HEK293 (cell line): ENCODE measurements at regions not wholly inside any gene's neighbourhood (a gene's known extent, or its start where the extent isn't known, plus 50 kb on each side); places are given as distances from the start of the nearest gene placed in this dataset.

ENCODE experiments used
- BCL11A ChIP-seq: fragments of 450-650 bp; formaldehyde crosslinking; IDR thresholded peaks from 2 replicates; pipeline ENCODE4 v1.5.1; 2016; ENCODE audit warnings: low read depth, missing biosample characterization, missing genetic modification characterization
- EGR2 ChIP-seq: fragments of 450-650 bp; formaldehyde crosslinking; IDR thresholded peaks from 2 replicates; pipeline ENCODE4 v1.5.1; 2016; ENCODE audit warnings: low read depth, missing biosample characterization, missing genetic modification characterization
- FEZF1 ChIP-seq: fragments of 450-650 bp; formaldehyde crosslinking; IDR thresholded peaks from 2 replicates; pipeline ENCODE4 v1.5.1; 2016; ENCODE audit warnings: missing biosample characterization, missing genetic modification characterization
- GFI1B ChIP-seq: fragments of 450-650 bp; formaldehyde crosslinking; IDR thresholded peaks from 2 replicates; pipeline ENCODE4 v1.5.1; 2016; ENCODE audit warnings: missing biosample characterization, missing genetic modification characterization
- HOXA7 ChIP-seq: sonication (generic); formaldehyde crosslinking; IDR thresholded peaks from 2 replicates; pipeline ENCODE4 v1.8.1; 2022; ENCODE audit warnings: missing genetic modification reagents, borderline replicate concordance
- KLF10 ChIP-seq: fragments of 450-650 bp; IDR thresholded peaks from 2 replicates; pipeline ENCODE4 v1.5.1; 2018; ENCODE audit warnings: missing biosample characterization, mild to moderate bottlenecking, missing genetic modification characterization
- OSR2 ChIP-seq: fragments of 450-650 bp; formaldehyde crosslinking; IDR thresholded peaks from 2 replicates; pipeline ENCODE4 v1.5.1; 2016; ENCODE audit warnings: missing biosample characterization, missing genetic modification characterization
- SALL2 ChIP-seq: fragments of 450-650 bp; formaldehyde crosslinking; IDR thresholded peaks from 2 replicates; pipeline ENCODE4 v1.5.0; 2017; ENCODE audit warnings: missing biosample characterization, mild to moderate bottlenecking, missing genetic modification characterization, borderline replicate concordance
- SP2 ChIP-seq: fragments of 450-650 bp; formaldehyde crosslinking; IDR thresholded peaks from 2 replicates; pipeline ENCODE4 v1.5.1; 2016; ENCODE audit warnings: missing biosample characterization, missing genetic modification characterization
- TRIM28 ChIP-seq: IDR thresholded peaks from 2 replicates; pipeline ENCODE4 v1.6.1; 2011; ENCODE audit warnings: low read length, control low read depth, borderline replicate concordance
- ZBTB21 ChIP-seq: fragments of 450-650 bp; formaldehyde crosslinking; IDR thresholded peaks from 2 replicates; pipeline ENCODE4 v1.5.1; 2017; ENCODE audit warnings: missing biosample characterization, missing genetic modification characterization
- ZBTB48 ChIP-seq: fragments of 450-650 bp; formaldehyde crosslinking; IDR thresholded peaks from 2 replicates; pipeline ENCODE4 v1.5.1; 2016; ENCODE audit warnings: missing biosample characterization, missing genetic modification characterization
- ZFHX2 ChIP-seq: fragments of 450-650 bp; formaldehyde crosslinking; conservative IDR thresholded peaks from 2 replicates; pipeline ENCODE4 v1.5.1; 2016; ENCODE audit warnings: missing biosample characterization, missing genetic modification characterization
- ZIC2 ChIP-seq: fragments of 450-650 bp; formaldehyde crosslinking; IDR thresholded peaks from 2 replicates; pipeline ENCODE4 v1.5.1; 2016; ENCODE audit warnings: missing biosample characterization, missing genetic modification characterization
- ZNF121 ChIP-seq: fragments of 450-650 bp; formaldehyde crosslinking; IDR thresholded peaks from 2 replicates; pipeline ENCODE4 v1.5.1; 2016; ENCODE audit warnings: missing biosample characterization, missing genetic modification characterization
- ZNF184 ChIP-seq: fragments of 450-650 bp; IDR thresholded peaks from 2 replicates; pipeline ENCODE4 v1.5.1; 2018; ENCODE audit warnings: missing biosample characterization, mild to moderate bottlenecking, missing genetic modification characterization
- ZNF214 ChIP-seq: fragments of 450-650 bp; formaldehyde crosslinking; IDR thresholded peaks from 2 replicates; pipeline ENCODE4 v1.5.1; 2017; ENCODE audit warnings: missing biosample characterization, mild to moderate bottlenecking, missing genetic modification characterization, borderline replicate concordance
- ZNF239 ChIP-seq: fragments of 450-650 bp; formaldehyde crosslinking; IDR thresholded peaks from 2 replicates; pipeline ENCODE4 v1.5.1; 2016; ENCODE audit warnings: missing biosample characterization, missing genetic modification characterization
- ZNF302 ChIP-seq: fragments of 450-650 bp; formaldehyde crosslinking; IDR thresholded peaks from 2 replicates; pipeline ENCODE4 v1.5.1; 2016; ENCODE audit warnings: missing biosample characterization, missing genetic modification characterization, low read depth
- ZNF350 ChIP-seq: fragments of 450-650 bp; formaldehyde crosslinking; IDR thresholded peaks from 2 replicates; pipeline ENCODE4 v1.5.0; 2017; ENCODE audit warnings: missing biosample characterization, mild to moderate bottlenecking, missing genetic modification characterization
- ZNF354C ChIP-seq: fragments of 450-650 bp; formaldehyde crosslinking; IDR thresholded peaks from 2 replicates; pipeline ENCODE4 v1.5.1; 2016; ENCODE audit warnings: missing biosample characterization, missing genetic modification characterization, low read depth, borderline replicate concordance
- ZNF366 ChIP-seq: fragments of 450-650 bp; formaldehyde crosslinking; conservative IDR thresholded peaks from 2 replicates; pipeline ENCODE4 v1.5.1; 2016; ENCODE audit warnings: missing biosample characterization, missing genetic modification characterization
- ZNF404 ChIP-seq: fragments of 450-650 bp; formaldehyde crosslinking; IDR thresholded peaks from 2 replicates; pipeline ENCODE4 v1.5.1; 2017; ENCODE audit warnings: missing biosample characterization, missing genetic modification characterization
- ZNF423 ChIP-seq: fragments of 450-650 bp; formaldehyde crosslinking; IDR thresholded peaks from 2 replicates; pipeline ENCODE4 v1.5.1; 2016; ENCODE audit warnings: missing biosample characterization, missing genetic modification characterization
- ZNF514 ChIP-seq: fragments of 450-650 bp; formaldehyde crosslinking; IDR thresholded peaks from 2 replicates; pipeline ENCODE4 v1.5.1; 2016; ENCODE audit warnings: missing biosample characterization, missing genetic modification characterization
- ZNF521 ChIP-seq: fragments of 450-650 bp; formaldehyde crosslinking; IDR thresholded peaks from 2 replicates; pipeline ENCODE4 v1.5.1; 2017; ENCODE audit warnings: missing biosample characterization, mild to moderate bottlenecking, missing genetic modification characterization
- ZNF544 ChIP-seq: fragments of 450-650 bp; formaldehyde crosslinking; IDR thresholded peaks from 2 replicates; pipeline ENCODE4 v1.5.0; 2017; ENCODE audit warnings: missing biosample characterization, missing genetic modification characterization
- ZNF596 ChIP-seq: fragments of 450-650 bp; IDR thresholded peaks from 2 replicates; pipeline ENCODE4 v1.5.0; 2018; ENCODE audit warnings: missing biosample characterization, mild to moderate bottlenecking, missing genetic modification characterization, moderate library complexity
- ZNF843 ChIP-seq: fragments of 450-650 bp; formaldehyde crosslinking; IDR thresholded peaks from 2 replicates; pipeline ENCODE4 v1.5.1; 2016; ENCODE audit warnings: missing biosample characterization, missing genetic modification characterization
- ZSCAN30 ChIP-seq: fragments of 450-650 bp; IDR thresholded peaks from 2 replicates; pipeline ENCODE4 v1.5.1; 2018; ENCODE audit warnings: missing biosample characterization, mild to moderate bottlenecking, missing genetic modification characterization, moderate library complexity
- ZXDB ChIP-seq: fragments of 450-650 bp; formaldehyde crosslinking; IDR thresholded peaks from 2 replicates; pipeline ENCODE4 v1.5.1; 2016; ENCODE audit warnings: missing biosample characterization, missing genetic modification characterization
- TF ChIP-seq, protein P1 (sequence below): fragments of 450-650 bp; formaldehyde crosslinking; IDR thresholded peaks from 2 replicates; pipeline ENCODE4 v1.5.0; 2017; ENCODE audit warnings: missing biosample characterization, missing genetic modification characterization, borderline replicate concordance
- TF ChIP-seq, protein P2 (sequence below): fragments of 450-650 bp; formaldehyde crosslinking; IDR thresholded peaks from 2 replicates; pipeline ENCODE4 v1.5.1; 2017; ENCODE audit warnings: missing biosample characterization, missing genetic modification characterization
- TF ChIP-seq, protein P3 (sequence below): fragments of 450-650 bp; formaldehyde crosslinking; IDR thresholded peaks from 2 replicates; pipeline ENCODE4 v1.5.1; 2016; ENCODE audit warnings: missing biosample characterization, missing genetic modification characterization
- TF ChIP-seq, protein P4 (sequence below): fragments of 450-650 bp; formaldehyde crosslinking; optimal IDR thresholded peaks from 2 replicates; pipeline ENCODE3; 2016; ENCODE audit warnings: missing biosample characterization, mild to moderate bottlenecking, missing genetic modification characterization

DNA sequence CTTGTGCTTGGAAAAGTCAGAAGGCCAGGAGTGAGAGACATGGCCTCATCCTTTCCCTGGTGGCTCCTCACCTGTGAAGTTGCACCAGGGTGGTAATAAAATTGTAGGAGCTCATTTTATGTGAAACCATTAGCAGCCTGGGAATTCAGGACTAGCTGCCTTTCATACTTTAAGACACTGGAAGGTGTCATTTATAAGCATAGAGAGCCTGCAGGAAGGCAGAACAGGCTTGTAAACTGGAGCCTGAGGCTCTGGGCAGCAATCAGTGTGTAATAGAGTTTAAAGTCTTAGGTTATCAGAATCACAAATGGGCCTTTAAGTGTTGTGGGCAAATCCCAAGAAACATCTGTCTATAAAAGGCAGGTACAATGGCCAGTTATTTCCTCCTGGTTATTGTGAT lies 127.2 kb downstream of the TM9SF2 start (continued):
- no peak for TF ChIP-seq EGR2 (tag by site-specific recombination)
- peak; percentile 86 for TF ChIP-seq FEZF1 (tag by site-specific recombination)
- TF ChIP-seq ZNF404 (tag by site-specific recombination), result no peak
- TF ChIP-seq, protein P1, sequence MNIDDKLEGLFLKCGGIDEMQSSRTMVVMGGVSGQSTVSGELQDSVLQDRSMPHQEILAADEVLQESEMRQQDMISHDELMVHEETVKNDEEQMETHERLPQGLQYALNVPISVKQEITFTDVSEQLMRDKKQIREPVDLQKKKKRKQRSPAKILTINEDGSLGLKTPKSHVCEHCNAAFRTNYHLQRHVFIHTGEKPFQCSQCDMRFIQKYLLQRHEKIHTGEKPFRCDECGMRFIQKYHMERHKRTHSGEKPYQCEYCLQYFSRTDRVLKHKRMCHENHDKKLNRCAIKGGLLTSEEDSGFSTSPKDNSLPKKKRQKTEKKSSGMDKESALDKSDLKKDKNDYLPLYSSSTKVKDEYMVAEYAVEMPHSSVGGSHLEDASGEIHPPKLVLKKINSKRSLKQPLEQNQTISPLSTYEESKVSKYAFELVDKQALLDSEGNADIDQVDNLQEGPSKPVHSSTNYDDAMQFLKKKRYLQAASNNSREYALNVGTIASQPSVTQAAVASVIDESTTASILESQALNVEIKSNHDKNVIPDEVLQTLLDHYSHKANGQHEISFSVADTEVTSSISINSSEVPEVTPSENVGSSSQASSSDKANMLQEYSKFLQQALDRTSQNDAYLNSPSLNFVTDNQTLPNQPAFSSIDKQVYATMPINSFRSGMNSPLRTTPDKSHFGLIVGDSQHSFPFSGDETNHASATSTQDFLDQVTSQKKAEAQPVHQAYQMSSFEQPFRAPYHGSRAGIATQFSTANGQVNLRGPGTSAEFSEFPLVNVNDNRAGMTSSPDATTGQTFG (tag by site-specific recombination), result no peak
- peak; percentile 52; the same call in 1 of the 2 replicates for TF ChIP-seq ZNF423 (tag by site-specific recombination)
- no peak for TF ChIP-seq BCL11A
- TF ChIP-seq, protein P2, sequence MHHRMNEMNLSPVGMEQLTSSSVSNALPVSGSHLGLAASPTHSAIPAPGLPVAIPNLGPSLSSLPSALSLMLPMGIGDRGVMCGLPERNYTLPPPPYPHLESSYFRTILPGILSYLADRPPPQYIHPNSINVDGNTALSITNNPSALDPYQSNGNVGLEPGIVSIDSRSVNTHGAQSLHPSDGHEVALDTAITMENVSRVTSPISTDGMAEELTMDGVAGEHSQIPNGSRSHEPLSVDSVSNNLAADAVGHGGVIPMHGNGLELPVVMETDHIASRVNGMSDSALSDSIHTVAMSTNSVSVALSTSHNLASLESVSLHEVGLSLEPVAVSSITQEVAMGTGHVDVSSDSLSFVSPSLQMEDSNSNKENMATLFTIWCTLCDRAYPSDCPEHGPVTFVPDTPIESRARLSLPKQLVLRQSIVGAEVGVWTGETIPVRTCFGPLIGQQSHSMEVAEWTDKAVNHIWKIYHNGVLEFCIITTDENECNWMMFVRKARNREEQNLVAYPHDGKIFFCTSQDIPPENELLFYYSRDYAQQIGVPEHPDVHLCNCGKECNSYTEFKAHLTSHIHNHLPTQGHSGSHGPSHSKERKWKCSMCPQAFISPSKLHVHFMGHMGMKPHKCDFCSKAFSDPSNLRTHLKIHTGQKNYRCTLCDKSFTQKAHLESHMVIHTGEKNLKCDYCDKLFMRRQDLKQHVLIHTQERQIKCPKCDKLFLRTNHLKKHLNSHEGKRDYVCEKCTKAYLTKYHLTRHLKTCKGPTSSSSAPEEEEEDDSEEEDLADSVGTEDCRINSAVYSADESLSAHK, result peak; percentile 70
- no peak for TF ChIP-seq ZNF302 (tag by site-specific recombination)
- TF ChIP-seq ZNF184 (tag by site-specific recombination), result no peak
- TF ChIP-seq ZNF214, result no peak
- TF ChIP-seq ZNF843, result peak; percentile 65; the same call in 1 of the 2 replicates
- TF ChIP-seq, protein P3, sequence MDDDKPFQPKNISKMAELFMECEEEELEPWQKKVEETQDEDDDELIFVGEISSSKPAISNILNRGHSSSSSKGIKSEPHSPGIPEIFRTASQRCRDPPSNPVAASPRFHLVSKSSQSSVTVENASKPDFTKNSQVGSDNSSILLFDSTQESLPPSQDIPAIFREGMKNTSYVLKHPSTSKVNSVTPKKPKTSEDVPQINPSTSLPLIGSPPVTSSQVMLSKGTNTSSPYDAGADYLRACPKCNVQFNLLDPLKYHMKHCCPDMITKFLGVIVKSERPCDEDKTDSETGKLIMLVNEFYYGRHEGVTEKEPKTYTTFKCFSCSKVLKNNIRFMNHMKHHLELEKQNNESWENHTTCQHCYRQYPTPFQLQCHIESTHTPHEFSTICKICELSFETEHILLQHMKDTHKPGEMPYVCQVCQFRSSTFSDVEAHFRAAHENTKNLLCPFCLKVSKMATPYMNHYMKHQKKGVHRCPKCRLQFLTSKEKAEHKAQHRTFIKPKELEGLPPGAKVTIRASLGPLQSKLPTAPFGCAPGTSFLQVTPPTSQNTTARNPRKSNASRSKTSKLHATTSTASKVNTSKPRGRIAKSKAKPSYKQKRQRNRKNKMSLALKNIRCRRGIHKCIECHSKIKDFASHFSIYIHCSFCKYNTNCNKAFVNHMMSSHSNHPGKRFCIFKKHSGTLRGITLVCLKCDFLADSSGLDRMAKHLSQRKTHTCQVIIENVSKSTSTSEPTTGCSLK (tag by site-specific recombination), result no peak
- TF ChIP-seq ZNF596 (tag by site-specific recombination), result 0 out of 2 replicates have a peak, but pooled peaks have one; percentile 19
- TF ChIP-seq ZXDB, result no peak
- TF ChIP-seq HOXA7 (CRISPR knock-in tag), result no peak
- TF ChIP-seq ZNF121 (tag by site-specific recombination), result no peak
- TF ChIP-seq ZNF366 (tag by site-specific recombination), result no peak
- no peak for TF ChIP-seq KLF10
- TF ChIP-seq SALL2 (tag by site-specific recombination), result no peak
- no peak for TF ChIP-seq TRIM28
- TF ChIP-seq ZNF521 (tag by site-specific recombination), result no peak
- TF ChIP-seq SP2 (tag by site-specific recombination), result no peak
- no peak for TF ChIP-seq ZFHX2 (tag by site-specific recombination)
- TF ChIP-seq ZNF350 (tag by site-specific recombination), result no peak
- no peak; the same call in 1 of the 2 replicates for TF ChIP-seq ZIC2 (tag by site-specific recombination)
- no peak for TF ChIP-seq ZBTB48 (tag by site-specific recombination)
- TF ChIP-seq ZNF544, result no peak
- TF ChIP-seq ZNF354C (tag by site-specific recombination), result no peak
- TF ChIP-seq GFI1B, result no peak
- TF ChIP-seq OSR2, result peak; percentile 47; the same call in 1 of the 2 replicates
- peak; percentile 100 for TF ChIP-seq ZSCAN30 (tag by site-specific recombination)
- TF ChIP-seq, protein P4, sequence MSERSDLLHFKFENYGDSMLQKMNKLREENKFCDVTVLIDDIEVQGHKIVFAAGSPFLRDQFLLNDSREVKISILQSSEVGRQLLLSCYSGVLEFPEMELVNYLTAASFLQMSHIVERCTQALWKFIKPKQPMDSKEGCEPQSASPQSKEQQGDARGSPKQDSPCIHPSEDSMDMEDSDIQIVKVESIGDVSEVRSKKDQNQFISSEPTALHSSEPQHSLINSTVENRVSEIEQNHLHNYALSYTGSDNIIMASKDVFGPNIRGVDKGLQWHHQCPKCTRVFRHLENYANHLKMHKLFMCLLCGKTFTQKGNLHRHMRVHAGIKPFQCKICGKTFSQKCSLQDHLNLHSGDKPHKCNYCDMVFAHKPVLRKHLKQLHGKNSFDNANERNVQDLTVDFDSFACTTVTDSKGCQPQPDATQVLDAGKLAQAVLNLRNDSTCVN (tag by site-specific recombination), result no peak
- TF ChIP-seq ZNF514 (tag by site-specific recombination), result no peak
- no peak for TF ChIP-seq ZBTB21 (tag by site-specific recombination)
- TF ChIP-seq ZNF239 (tag by site-specific recombination), result no peak
